Prostate gland (tissue), 2 donors: ENCODE measurements at regions not wholly inside any gene's neighbourhood (a gene's known extent, or its start where the extent isn't known, plus 50 kb on each side); places are given as distances from the start of the nearest gene placed in this dataset.
"Not testable (repeated sequence)": the region's sequence is repeated elsewhere in the genome, so short reads cannot be mapped to it uniquely, and the experiment has no call there.

Experiments used
- DNase-seq: peaks from one replicate; pipeline ENCODE4 v3.0.0-alpha.2; 2019; ENCODE audit warnings: low spot score
- H3K27ac ChIP-seq, 2 donors: fragments of 200-600 bp; sonication (generic); 2 replicates each; pipeline ENCODE4 v1.5.1; 2017 to 2019
- H3K27me3 ChIP-seq: fragments of 200-600 bp; sonication (generic); replicated peaks from 2 replicates; pipeline ENCODE4 v1.5.1; 2019; ENCODE audit not compliant: insufficient read depth
- H3K36me3 ChIP-seq, 2 donors: fragments of 200-600 bp; sonication (generic); 1 replicate in 1 of 2; 2 replicates in 1 of 2; pipeline versions ENCODE4 v1.5.1 to v1.8.1; 2017 to 2019
- H3K4me1 ChIP-seq: fragments of 200-600 bp; sonication (generic); replicated peaks from 2 replicates; pipeline ENCODE4 v1.5.1; 2019
- H3K4me3 ChIP-seq, 2 donors: fragments of 200-600 bp; sonication (generic); 2 replicates each; pipeline ENCODE4 v1.5.1; 2017 to 2019
- H3K9me3 ChIP-seq: fragments of 200-600 bp; sonication (generic); 2 replicates; pipeline ENCODE4 v1.5.1; 2017
- CTCF ChIP-seq, 4 experiments: fragments of 200-600 bp in 2 of 4; fragments of 450-650 bp in 2 of 4; sonication (generic) in 2 of 4; IDR thresholded peaks; 1 replicate in 3 of 4; 2 replicates in 1 of 4; pipeline ENCODE4 v1.5.1; 2016 to 2019; ENCODE audit warnings: antibody characterized with exemption in 4 of 4, mild to moderate bottlenecking in 2 of 4, moderate library complexity in 2 of 4
- POLR2A ChIP-seq: fragments of 450-650 bp; IDR thresholded peaks from one replicate; pipeline ENCODE4 v1.6.1; 2016; ENCODE audit warnings: antibody characterized with exemption, mild to moderate bottlenecking
- POLR2AphosphoS5 ChIP-seq: sonication (generic); formaldehyde crosslinking; IDR thresholded peaks from one replicate; pipeline ENCODE4 v1.6.1; 2017; ENCODE audit warnings: antibody characterized with exemption
- WGBS: methylation state at CpG from one replicate; pipeline ENCODE4 v1.1.5; 2018; 5-methylcytosine and 5-hydroxymethylcytosine counted together
- intact Hi-C: fragments of 100-400 bp; cut with DNase I; formaldehyde crosslinking; loops from one replicate; pipeline ENCODE4 v1.14.2; 2022

GRCh38 chr1:194755241-194755994 is 1569.0 kb upstream of the B3GALT2 start:
- H3K27me3 ChIP-seq: no peaks in the 10 kb centered on the region
- intact Hi-C loops: no loop called here
- TF ChIP-seq CTCF (IDR thresholded peaks at IDR 0.05) (no peak), POLR2AphosphoS5 (no peak), POLR2A (no peak)
- H3K27ac ChIP-seq: no peak overlapping the region
- no peak overlapping the region for H3K4me3 ChIP-seq
- no peaks in the 10 kb centered on the region for H3K9me3 ChIP-seq
- no peaks in the 10 kb centered on the region for H3K36me3 ChIP-seq
- DNase-seq: no peak
- H3K4me1 ChIP-seq: no peaks in the 10 kb centered on the region
- 44% methylated on average over 3 of the region's 3 CpGs for WGBS

- not testable (repeated sequence) for H3K36me3 ChIP-seq
Measured at GRCh38 chr1:194738843-194739242, 1552.4 kb upstream of the B3GALT2 start.

GRCh38 chr1:194734970-194735369 is 1548.6 kb upstream of the B3GALT2 start:
- no peaks in the 10 kb centered on the region for H3K27me3 ChIP-seq
- intact Hi-C loops: no loop called here
- 52% methylated on average over 1 of the region's 1 CpG for WGBS
- no peaks in the 10 kb centered on the region for H3K9me3 ChIP-seq
- H3K36me3 ChIP-seq: no peaks in the 10 kb centered on the region
- H3K4me3 ChIP-seq: no peak overlapping the region
- H3K27ac ChIP-seq: no peak overlapping the region
- no peaks in the 10 kb centered on the region for H3K4me1 ChIP-seq
- DNase-seq: no peak
- TF ChIP-seq CTCF (IDR thresholded peaks at IDR 0.05): no peak
- no peak for TF ChIP-seq POLR2AphosphoS5
- no peak for TF ChIP-seq POLR2A

More at GRCh38 chr1:194738843-194739242, 1552.4 kb upstream of the B3GALT2 start:
- H3K4me3 ChIP-seq, H3K9me3 ChIP-seq, intact Hi-C loops, DNase-seq, H3K27me3 ChIP-seq, H3K27ac ChIP-seq, H3K4me1 ChIP-seq: not testable (repeated sequence)
- WGBS: 85% methylated on average over 5 of the region's 5 CpGs

GRCh38 chr1:194731025-194731424 is 1544.6 kb upstream of the B3GALT2 start:
- Histone ChIP-seq H3K27me3 (no peaks in the 10 kb centered on the region), H3K27ac (no peak overlapping the region), H3K4me3 (no peak overlapping the region), H3K36me3 (no peaks in the 10 kb centered on the region), H3K4me1 (no peaks in the 10 kb centered on the region), H3K9me3 (no peaks in the 10 kb centered on the region)
- no peak for TF ChIP-seq POLR2AphosphoS5
- no peak for TF ChIP-seq CTCF (IDR thresholded peaks at IDR 0.05)
- TF ChIP-seq POLR2A: no peak
- DNase-seq: no peak
- intact Hi-C loops: no loop called here

- H3K27ac ChIP-seq: no peak overlapping the region
- no peaks in the 10 kb centered on the region for H3K9me3 ChIP-seq
- no peaks in the 10 kb centered on the region for H3K27me3 ChIP-seq
- no peak overlapping the region for H3K4me3 ChIP-seq
- whole genome bisulfite sequencing: 71% methylated on average over 3 of the region's 3 CpGs
- H3K4me1 ChIP-seq: no peaks in the 10 kb centered on the region
- TF ChIP-seq CTCF (IDR thresholded peaks at IDR 0.05): no peak
- no peak for TF ChIP-seq POLR2AphosphoS5
- TF ChIP-seq POLR2A: no peak
- DNase-seq: no peak
- intact Hi-C loops: no loop called here
- no peaks in the 10 kb centered on the region for H3K36me3 ChIP-seq
Measured at GRCh38 chr1:194730304-194730703, 1543.9 kb upstream of the B3GALT2 start.
